SK-N-SH (cell line): ENCODE measurements at regions not wholly inside any gene's neighbourhood (a gene's known extent, or its start where the extent isn't known, plus 50 kb on each side); places are given as distances from the start of the nearest gene placed in this dataset.

ENCODE experiments used
- CTCF ChIA-PET: fragments of 300-600, 350-600 bp; formaldehyde crosslinking; extraction: SDS; loops from one replicate; lab custom pipeline; 2021; lab: Yijun Ruan, JAX
- POLR2A ChIA-PET: fragments of 350-600 bp; sonication (Branson Sonifier 250); formaldehyde crosslinking; extraction: SDS; loops from one replicate; lab custom pipeline; 2020; ENCODE audit warnings: antibody characterized with exemption, inconsistent platforms; lab: Yijun Ruan, JAX
- DNase-seq: peaks from one replicate; pipeline ENCODE4 v3.0.0; 2012
- H2AFZ ChIP-seq: fragments of 200-600 bp; sonication (generic); 2 replicates; pipeline ENCODE4 v1.8.1; 2016; ENCODE audit warnings: antibody characterized with exemption, mild to moderate bottlenecking, low read depth
- H3F3A ChIP-seq: fragments of 200-600 bp; sonication (generic); replicated peaks from 2 replicates; pipeline ENCODE3; 2016; ENCODE audit warnings: antibody characterized with exemption, mild to moderate bottlenecking; ENCODE audit not compliant: insufficient read depth
- H3K27ac ChIP-seq, 2 experiments: fragments of 200-500 bp in 1 of 2; fragments of 200-600 bp in 1 of 2; sonication (Bioruptor generic) in 1 of 2; sonication (generic), shearing (Covaris generic) in 1 of 2; 2 replicates each; pipeline versions ENCODE4 v1.5.1 to v1.6.1; 2014 to 2016; ENCODE audit warnings: low read depth in 2 of 2, inconsistent platforms in 1 of 2, low read length in 1 of 2, mild to moderate bottlenecking in 1 of 2, mixed read lengths in 1 of 2
- H3K27me3 ChIP-seq: fragments of 200-600 bp; sonication (generic), shearing (Covaris generic); 2 replicates; pipeline ENCODE4 v1.6.1; 2016; ENCODE audit warnings: mixed run types; ENCODE audit not compliant: insufficient read depth
- H3K36me3 ChIP-seq, 2 experiments: fragments of 200-500 bp in 1 of 2; fragments of 200-600 bp in 1 of 2; sonication (Bioruptor generic) in 1 of 2; sonication (generic) in 1 of 2; replicated peaks in 1 of 2; 2 replicates each; pipeline versions ENCODE3 to v1.5.1; 2014 to 2016; ENCODE audit warnings: low read length in 1 of 2, mild to moderate bottlenecking in 1 of 2; ENCODE audit not compliant: insufficient read depth in 2 of 2, control insufficient read depth in 1 of 2
- H3K4me1 ChIP-seq, 2 experiments: fragments of 200-500 bp in 1 of 2; fragments of 200-600 bp in 1 of 2; sonication (Bioruptor generic) in 1 of 2; sonication (generic), shearing (Covaris generic) in 1 of 2; 2 replicates each; pipeline versions ENCODE4 v1.5.1 to v1.6.1; 2014 to 2016; ENCODE audit warnings: low read depth in 1 of 2, low read length in 1 of 2, mixed run types in 1 of 2; ENCODE audit not compliant: insufficient read depth in 2 of 2, control insufficient read depth in 1 of 2
- H3K4me2 ChIP-seq: fragments of 200-600 bp; sonication (generic), shearing (Covaris generic); 2 replicates; pipeline ENCODE4 v1.6.1; 2017; ENCODE audit warnings: mixed run types
- H3K4me3 ChIP-seq, 2 experiments: fragments of 200-500 bp in 1 of 2; fragments of 200-600 bp in 1 of 2; sonication (Bioruptor generic) in 1 of 2; sonication (generic), shearing (Covaris generic) in 1 of 2; 2 replicates each; pipeline versions ENCODE4 v1.5.1 to v1.8.1; 2014 to 2016; ENCODE audit warnings: low read depth in 2 of 2, inconsistent platforms in 1 of 2, low read length in 1 of 2, mild to moderate bottlenecking in 1 of 2, mixed read lengths in 1 of 2, moderate library complexity in 1 of 2
- H3K79me2 ChIP-seq: fragments of 200-600 bp; sonication (generic); 2 replicates; pipeline ENCODE4 v1.8.1; 2017; ENCODE audit warnings: mild to moderate bottlenecking; ENCODE audit not compliant: insufficient read depth
- H3K9ac ChIP-seq: fragments of 200-600 bp; sonication (generic); 2 replicates; pipeline ENCODE4 v1.6.1; 2017; ENCODE audit warnings: mixed run types
- H3K9me2 ChIP-seq: fragments of 200-600 bp; sonication (generic); 2 replicates; pipeline ENCODE4 v1.6.1; 2017; ENCODE audit warnings: mixed run types
- H3K9me3 ChIP-seq: fragments of 200-600 bp; sonication (generic); 2 replicates; pipeline ENCODE4 v1.6.1; 2017; ENCODE audit warnings: mixed run types, mild to moderate bottlenecking, moderate library complexity
- H4K20me1 ChIP-seq: fragments of 200-600 bp; sonication (generic); 2 replicates; pipeline ENCODE4 v1.6.1; 2017; ENCODE audit warnings: mild to moderate bottlenecking, mixed run types; ENCODE audit not compliant: insufficient read depth
- CHD2 ChIP-seq: fragments of 150-350 bp; IDR thresholded peaks from 2 replicates; pipeline ENCODE4 v1.6.1; 2018; ENCODE audit warnings: low read length; ENCODE audit not compliant: partially characterized antibody
- EP300 ChIP-seq, 2 experiments: IDR thresholded peaks; 2 replicates each; pipeline versions ENCODE4 v1.4.0 to v1.6.1; 2012; ENCODE audit warnings: borderline replicate concordance in 1 of 2, low read depth in 1 of 2, low read length in 1 of 2
- EZH2phosphoT487 ChIP-seq: fragments of 200-600 bp; sonication (generic); IDR thresholded peaks from 2 replicates; pipeline ENCODE4 v1.6.1; 2017; ENCODE audit warnings: low read depth, mixed run types, mild to moderate bottlenecking, antibody characterized with exemption, moderate library complexity, borderline replicate concordance
- FOSL2 ChIP-seq: IDR thresholded peaks from 2 replicates; pipeline ENCODE4 v1.4.0; 2012; ENCODE audit warnings: low read depth, mild to moderate bottlenecking, moderate library complexity, borderline replicate concordance
- FOXJ3 ChIP-seq: sonication (generic); formaldehyde crosslinking; IDR thresholded peaks from 2 replicates; pipeline ENCODE4 v1.5.1; 2020; ENCODE audit warnings: mild to moderate bottlenecking, missing genetic modification reagents
- FOXM1 ChIP-seq: IDR thresholded peaks from 2 replicates; pipeline ENCODE4 v1.4.0; 2012; ENCODE audit warnings: low read depth, mild to moderate bottlenecking
- MEF2A ChIP-seq: IDR thresholded peaks from 2 replicates; pipeline ENCODE4 v1.4.0; 2012; ENCODE audit warnings: low read depth, borderline replicate concordance
- MXI1 ChIP-seq: IDR thresholded peaks from 2 replicates; pipeline ENCODE4 v1.6.1; 2012; ENCODE audit warnings: mild to moderate bottlenecking, low read depth, low read length, improper control_type of control experiment
- NFIC ChIP-seq: IDR thresholded peaks from 2 replicates; pipeline ENCODE4 v1.4.0; 2012; ENCODE audit warnings: borderline replicate concordance
- NRF1 ChIP-seq: IDR thresholded peaks from 2 replicates; pipeline ENCODE4 v1.6.1; 2012; ENCODE audit warnings: low read depth, mild to moderate bottlenecking, low read length
- POLR2AphosphoS5 ChIP-seq: IDR thresholded peaks from 2 replicates; pipeline ENCODE4 v1.6.1; 2012; ENCODE audit warnings: low read depth, low read length
- RXRA ChIP-seq: IDR thresholded peaks from 2 replicates; pipeline ENCODE4 v1.4.0; 2012; ENCODE audit warnings: low read depth, mild to moderate bottlenecking, borderline replicate concordance
- SIN3A ChIP-seq: IDR thresholded peaks from 2 replicates; pipeline ENCODE4 v1.6.1; 2012; ENCODE audit warnings: low read depth, mild to moderate bottlenecking, low read length, moderate library complexity, borderline replicate concordance
- SMC3 ChIP-seq: IDR thresholded peaks from 2 replicates; pipeline ENCODE4 v1.6.1; 2012; ENCODE audit warnings: low read depth, low read length, improper control_type of control experiment
- WGBS: methylation state at CpG from one replicate; pipeline ENCODE4 v1.1.6; 2017; ENCODE audit warnings: low lambda C conversion rate; 5-methylcytosine and 5-hydroxymethylcytosine counted together
- TF ChIP-seq, protein P1 (sequence below): fragments of 150-350 bp; IDR thresholded peaks from 2 replicates; pipeline ENCODE4 v1.6.1; 2017; ENCODE audit warnings: antibody characterized with exemption, low read length, low read depth, borderline replicate concordance
- TF ChIP-seq, protein P2 (sequence below): IDR thresholded peaks from 2 replicates; pipeline ENCODE4 v1.4.0; 2012; ENCODE audit warnings: low read depth, borderline replicate concordance
- TF ChIP-seq, protein P3 (sequence below): IDR thresholded peaks from 2 replicates; pipeline ENCODE4 v1.6.1; 2012; ENCODE audit warnings: mild to moderate bottlenecking, low read depth, low read length, moderate library complexity
- TF ChIP-seq, protein P4 (sequence below): fragments of 200-600 bp; sonication (generic); IDR thresholded peaks from 2 replicates; pipeline ENCODE4 v1.6.1; 2017; ENCODE audit warnings: antibody characterized with exemption, mild to moderate bottlenecking, moderate library complexity
- TF ChIP-seq, protein P5 (sequence below): IDR thresholded peaks from 2 replicates; pipeline ENCODE4; 2012

DNA sequence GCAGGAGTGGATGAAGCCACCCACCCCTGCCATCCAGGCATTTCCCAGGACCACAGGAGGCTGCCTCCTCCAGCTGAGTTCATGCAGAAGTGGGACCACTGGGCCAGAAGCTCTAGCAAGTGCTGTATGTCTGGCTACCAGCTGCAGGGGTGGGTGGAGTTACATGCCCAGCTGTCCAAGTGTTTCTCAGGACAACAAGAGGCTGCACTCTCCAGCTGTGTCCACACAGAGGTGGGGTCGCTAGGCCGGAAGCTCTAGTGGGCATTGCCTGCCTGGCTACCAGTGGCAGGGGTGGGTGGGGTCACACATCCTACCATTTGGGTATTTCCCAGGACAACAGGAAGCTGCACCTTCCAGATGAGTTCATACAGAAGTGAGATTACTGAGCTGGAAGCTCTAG, 234.0 kb upstream of the PPP2R3A start:
- Histone ChIP-seq H3K4me2 (no peak overlapping the region), H3K27ac (no peak overlapping the region), H3K9me2 (no peaks in the 10 kb centered on the region), H3K4me3 (no peak overlapping the region), H3K4me1 (no peaks in the 10 kb centered on the region), H3K9ac (no peak overlapping the region), H3K9me3 (no peaks in the 10 kb centered on the region), H2AFZ (no peak overlapping the region), H3F3A (no peaks in the 10 kb centered on the region), H3K79me2 (no peaks in the 10 kb centered on the region), H4K20me1 (no peaks in the 10 kb centered on the region), H3K36me3 (no peaks in the 10 kb centered on the region), H3K27me3 (no peaks in the 10 kb centered on the region)
- POLR2A ChIA-PET = no interaction called here
- CTCF ChIA-PET = no interaction called here
- no peak for TF ChIP-seq FOXJ3 (CRISPR knock-in tag)
- TF ChIP-seq, protein P1, sequence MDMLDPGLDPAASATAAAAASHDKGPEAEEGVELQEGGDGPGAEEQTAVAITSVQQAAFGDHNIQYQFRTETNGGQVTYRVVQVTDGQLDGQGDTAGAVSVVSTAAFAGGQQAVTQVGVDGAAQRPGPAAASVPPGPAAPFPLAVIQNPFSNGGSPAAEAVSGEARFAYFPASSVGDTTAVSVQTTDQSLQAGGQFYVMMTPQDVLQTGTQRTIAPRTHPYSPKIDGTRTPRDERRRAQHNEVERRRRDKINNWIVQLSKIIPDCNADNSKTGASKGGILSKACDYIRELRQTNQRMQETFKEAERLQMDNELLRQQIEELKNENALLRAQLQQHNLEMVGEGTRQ = no peak
- TF ChIP-seq EP300 (IDR thresholded peaks at IDR 0.05; ENCODE audit: borderline replicate concordance in 1 of 2, low read depth in 1 of 2, low read length in 1 of 2) = no peak
- no peak for TF ChIP-seq CHD2
- no peak for TF ChIP-seq POLR2AphosphoS5
- no peak for TF ChIP-seq EZH2phosphoT487
- no peak for TF ChIP-seq MEF2A
- TF ChIP-seq NFIC = no peak
- TF ChIP-seq FOSL2 = no peak
- no peak for TF ChIP-seq SMC3
- no peak for TF ChIP-seq NRF1
- TF ChIP-seq, protein P2, sequence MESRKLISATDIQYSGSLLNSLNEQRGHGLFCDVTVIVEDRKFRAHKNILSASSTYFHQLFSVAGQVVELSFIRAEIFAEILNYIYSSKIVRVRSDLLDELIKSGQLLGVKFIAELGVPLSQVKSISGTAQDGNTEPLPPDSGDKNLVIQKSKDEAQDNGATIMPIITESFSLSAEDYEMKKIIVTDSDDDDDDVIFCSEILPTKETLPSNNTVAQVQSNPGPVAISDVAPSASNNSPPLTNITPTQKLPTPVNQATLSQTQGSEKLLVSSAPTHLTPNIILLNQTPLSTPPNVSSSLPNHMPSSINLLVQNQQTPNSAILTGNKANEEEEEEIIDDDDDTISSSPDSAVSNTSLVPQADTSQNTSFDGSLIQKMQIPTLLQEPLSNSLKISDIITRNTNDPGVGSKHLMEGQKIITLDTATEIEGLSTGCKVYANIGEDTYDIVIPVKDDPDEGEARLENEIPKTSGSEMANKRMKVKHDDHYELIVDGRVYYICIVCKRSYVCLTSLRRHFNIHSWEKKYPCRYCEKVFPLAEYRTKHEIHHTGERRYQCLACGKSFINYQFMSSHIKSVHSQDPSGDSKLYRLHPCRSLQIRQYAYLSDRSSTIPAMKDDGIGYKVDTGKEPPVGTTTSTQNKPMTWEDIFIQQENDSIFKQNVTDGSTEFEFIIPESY = no peak
- TF ChIP-seq, protein P3, sequence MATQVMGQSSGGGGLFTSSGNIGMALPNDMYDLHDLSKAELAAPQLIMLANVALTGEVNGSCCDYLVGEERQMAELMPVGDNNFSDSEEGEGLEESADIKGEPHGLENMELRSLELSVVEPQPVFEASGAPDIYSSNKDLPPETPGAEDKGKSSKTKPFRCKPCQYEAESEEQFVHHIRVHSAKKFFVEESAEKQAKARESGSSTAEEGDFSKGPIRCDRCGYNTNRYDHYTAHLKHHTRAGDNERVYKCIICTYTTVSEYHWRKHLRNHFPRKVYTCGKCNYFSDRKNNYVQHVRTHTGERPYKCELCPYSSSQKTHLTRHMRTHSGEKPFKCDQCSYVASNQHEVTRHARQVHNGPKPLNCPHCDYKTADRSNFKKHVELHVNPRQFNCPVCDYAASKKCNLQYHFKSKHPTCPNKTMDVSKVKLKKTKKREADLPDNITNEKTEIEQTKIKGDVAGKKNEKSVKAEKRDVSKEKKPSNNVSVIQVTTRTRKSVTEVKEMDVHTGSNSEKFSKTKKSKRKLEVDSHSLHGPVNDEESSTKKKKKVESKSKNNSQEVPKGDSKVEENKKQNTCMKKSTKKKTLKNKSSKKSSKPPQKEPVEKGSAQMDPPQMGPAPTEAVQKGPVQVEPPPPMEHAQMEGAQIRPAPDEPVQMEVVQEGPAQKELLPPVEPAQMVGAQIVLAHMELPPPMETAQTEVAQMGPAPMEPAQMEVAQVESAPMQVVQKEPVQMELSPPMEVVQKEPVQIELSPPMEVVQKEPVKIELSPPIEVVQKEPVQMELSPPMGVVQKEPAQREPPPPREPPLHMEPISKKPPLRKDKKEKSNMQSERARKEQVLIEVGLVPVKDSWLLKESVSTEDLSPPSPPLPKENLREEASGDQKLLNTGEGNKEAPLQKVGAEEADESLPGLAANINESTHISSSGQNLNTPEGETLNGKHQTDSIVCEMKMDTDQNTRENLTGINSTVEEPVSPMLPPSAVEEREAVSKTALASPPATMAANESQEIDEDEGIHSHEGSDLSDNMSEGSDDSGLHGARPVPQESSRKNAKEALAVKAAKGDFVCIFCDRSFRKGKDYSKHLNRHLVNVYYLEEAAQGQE = no peak
- TF ChIP-seq, protein P4, sequence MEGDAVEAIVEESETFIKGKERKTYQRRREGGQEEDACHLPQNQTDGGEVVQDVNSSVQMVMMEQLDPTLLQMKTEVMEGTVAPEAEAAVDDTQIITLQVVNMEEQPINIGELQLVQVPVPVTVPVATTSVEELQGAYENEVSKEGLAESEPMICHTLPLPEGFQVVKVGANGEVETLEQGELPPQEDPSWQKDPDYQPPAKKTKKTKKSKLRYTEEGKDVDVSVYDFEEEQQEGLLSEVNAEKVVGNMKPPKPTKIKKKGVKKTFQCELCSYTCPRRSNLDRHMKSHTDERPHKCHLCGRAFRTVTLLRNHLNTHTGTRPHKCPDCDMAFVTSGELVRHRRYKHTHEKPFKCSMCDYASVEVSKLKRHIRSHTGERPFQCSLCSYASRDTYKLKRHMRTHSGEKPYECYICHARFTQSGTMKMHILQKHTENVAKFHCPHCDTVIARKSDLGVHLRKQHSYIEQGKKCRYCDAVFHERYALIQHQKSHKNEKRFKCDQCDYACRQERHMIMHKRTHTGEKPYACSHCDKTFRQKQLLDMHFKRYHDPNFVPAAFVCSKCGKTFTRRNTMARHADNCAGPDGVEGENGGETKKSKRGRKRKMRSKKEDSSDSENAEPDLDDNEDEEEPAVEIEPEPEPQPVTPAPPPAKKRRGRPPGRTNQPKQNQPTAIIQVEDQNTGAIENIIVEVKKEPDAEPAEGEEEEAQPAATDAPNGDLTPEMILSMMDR = no peak
- no peak for TF ChIP-seq FOXM1
- TF ChIP-seq RXRA = no peak
- TF ChIP-seq MXI1 = no peak
- TF ChIP-seq SIN3A = no peak
- TF ChIP-seq, protein P5, sequence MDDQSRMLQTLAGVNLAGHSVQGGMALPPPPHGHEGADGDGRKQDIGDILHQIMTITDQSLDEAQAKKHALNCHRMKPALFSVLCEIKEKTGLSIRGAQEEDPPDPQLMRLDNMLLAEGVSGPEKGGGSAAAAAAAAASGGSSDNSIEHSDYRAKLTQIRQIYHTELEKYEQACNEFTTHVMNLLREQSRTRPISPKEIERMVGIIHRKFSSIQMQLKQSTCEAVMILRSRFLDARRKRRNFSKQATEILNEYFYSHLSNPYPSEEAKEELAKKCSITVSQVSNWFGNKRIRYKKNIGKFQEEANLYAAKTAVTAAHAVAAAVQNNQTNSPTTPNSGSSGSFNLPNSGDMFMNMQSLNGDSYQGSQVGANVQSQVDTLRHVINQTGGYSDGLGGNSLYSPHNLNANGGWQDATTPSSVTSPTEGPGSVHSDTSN = no peak
- no peak for DNase-seq
- WGBS = 0% methylated on average over 2 of the region's 2 CpGs
